ENCODE measurements at regions not wholly inside any gene's neighbourhood (a gene's known extent, or its start where the extent isn't known, plus 50 kb on each side); places are given as distances from the start of the nearest gene placed in this dataset.

DNA sequence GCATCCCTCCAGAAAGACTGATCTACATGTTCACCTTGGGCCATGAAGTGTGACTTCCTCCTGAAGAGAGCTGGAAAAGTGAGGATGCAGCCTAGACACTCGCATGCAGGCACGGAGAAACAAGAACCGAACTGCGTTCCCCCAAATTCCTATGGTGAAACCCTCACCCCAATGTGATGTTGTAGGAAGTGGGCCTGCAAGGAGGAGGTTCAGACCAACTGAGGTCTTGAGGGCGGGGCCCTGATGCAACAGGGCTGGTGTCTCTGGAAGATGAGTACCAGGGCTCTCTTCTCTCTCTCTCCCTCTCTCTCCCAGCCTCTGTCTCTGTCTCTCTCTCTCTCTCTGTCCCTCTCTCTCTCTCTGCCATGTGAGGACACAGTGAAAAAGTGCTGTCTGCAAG is 501.1 kb downstream of the BRD1 start:
- no peaks in the 10 kb centered on the region for H3K4me1 Mint-ChIP-seq
- H3K27ac Mint-ChIP-seq (ENCODE audit: unreplicated experiment): no peak overlapping the region
- H3K9me3 Mint-ChIP-seq: peaks cover 2% of the 10 kb centered on the region
- no peak overlapping the region for H3K4me3 Mint-ChIP-seq
- TF ChIP-seq, protein P1, sequence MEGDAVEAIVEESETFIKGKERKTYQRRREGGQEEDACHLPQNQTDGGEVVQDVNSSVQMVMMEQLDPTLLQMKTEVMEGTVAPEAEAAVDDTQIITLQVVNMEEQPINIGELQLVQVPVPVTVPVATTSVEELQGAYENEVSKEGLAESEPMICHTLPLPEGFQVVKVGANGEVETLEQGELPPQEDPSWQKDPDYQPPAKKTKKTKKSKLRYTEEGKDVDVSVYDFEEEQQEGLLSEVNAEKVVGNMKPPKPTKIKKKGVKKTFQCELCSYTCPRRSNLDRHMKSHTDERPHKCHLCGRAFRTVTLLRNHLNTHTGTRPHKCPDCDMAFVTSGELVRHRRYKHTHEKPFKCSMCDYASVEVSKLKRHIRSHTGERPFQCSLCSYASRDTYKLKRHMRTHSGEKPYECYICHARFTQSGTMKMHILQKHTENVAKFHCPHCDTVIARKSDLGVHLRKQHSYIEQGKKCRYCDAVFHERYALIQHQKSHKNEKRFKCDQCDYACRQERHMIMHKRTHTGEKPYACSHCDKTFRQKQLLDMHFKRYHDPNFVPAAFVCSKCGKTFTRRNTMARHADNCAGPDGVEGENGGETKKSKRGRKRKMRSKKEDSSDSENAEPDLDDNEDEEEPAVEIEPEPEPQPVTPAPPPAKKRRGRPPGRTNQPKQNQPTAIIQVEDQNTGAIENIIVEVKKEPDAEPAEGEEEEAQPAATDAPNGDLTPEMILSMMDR (conservative IDR thresholded peaks at IDR 0.05): no peak
- H3K36me3 Mint-ChIP-seq (ENCODE audit: low read depth): no peaks in the 10 kb centered on the region
- no peak for DNase-seq (ENCODE audit: low read depth, low spot score)
- H3K27me3 Mint-ChIP-seq (ENCODE audit: low read depth): peaks cover 4% of the 10 kb centered on the region

DNA sequence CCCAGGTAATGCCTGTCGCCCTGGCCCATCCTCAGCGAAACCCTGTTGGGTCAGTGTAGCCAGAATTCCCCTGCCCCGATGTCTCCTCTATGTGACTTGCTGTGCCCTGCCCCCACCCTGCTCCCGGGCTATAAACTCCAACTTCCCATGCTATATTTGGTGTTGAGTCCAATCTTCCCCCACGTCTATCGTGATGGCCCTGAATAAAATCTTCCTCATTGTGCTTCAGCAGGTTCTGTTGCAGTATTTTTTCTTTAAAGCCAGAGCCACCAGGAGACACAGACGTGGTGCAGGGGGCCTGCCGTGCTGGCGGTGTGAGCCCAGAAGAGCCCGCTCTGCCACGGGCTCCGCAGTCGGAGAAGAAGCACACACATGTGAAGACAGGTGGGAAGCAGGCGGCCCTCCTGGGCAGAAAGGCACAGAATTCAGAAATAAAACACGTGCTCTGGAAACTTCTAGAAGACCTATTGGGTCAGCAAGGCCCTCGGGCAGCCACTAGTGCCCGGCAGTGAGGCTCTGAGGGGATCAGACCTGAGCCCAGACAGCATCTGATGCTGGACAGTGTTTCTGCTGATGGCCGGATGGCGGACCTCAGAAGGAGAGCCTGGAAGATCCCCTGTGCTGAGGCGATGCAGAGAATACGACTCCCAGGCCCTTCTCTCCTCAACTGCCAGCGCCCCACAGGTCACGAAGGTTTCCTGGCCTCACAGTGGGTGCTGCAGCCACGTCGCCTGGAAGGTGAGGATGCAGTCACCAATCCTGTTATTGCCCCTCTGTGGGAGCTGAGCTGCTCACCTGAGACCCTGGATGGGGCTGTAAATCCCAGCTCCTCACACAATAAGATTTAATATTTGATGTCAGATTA is 501.9 kb downstream of the BRD1 start:
- TF ChIP-seq, protein P1 (conservative IDR thresholded peaks at IDR 0.05): no peak
- Mint-ChIP-seq H3K4me1 (no peaks in the 10 kb centered on the region), H3K27me3 (ENCODE audit: low read depth) (peaks cover 4% of the 10 kb centered on the region), H3K27ac (ENCODE audit: unreplicated experiment) (no peak overlapping the region), H3K9me3 (peaks cover 2% of the 10 kb centered on the region), H3K36me3 (ENCODE audit: low read depth) (no peaks in the 10 kb centered on the region), H3K4me3 (no peak overlapping the region)
- no peak for DNase-seq (ENCODE audit: low read depth, low spot score)

DNA sequence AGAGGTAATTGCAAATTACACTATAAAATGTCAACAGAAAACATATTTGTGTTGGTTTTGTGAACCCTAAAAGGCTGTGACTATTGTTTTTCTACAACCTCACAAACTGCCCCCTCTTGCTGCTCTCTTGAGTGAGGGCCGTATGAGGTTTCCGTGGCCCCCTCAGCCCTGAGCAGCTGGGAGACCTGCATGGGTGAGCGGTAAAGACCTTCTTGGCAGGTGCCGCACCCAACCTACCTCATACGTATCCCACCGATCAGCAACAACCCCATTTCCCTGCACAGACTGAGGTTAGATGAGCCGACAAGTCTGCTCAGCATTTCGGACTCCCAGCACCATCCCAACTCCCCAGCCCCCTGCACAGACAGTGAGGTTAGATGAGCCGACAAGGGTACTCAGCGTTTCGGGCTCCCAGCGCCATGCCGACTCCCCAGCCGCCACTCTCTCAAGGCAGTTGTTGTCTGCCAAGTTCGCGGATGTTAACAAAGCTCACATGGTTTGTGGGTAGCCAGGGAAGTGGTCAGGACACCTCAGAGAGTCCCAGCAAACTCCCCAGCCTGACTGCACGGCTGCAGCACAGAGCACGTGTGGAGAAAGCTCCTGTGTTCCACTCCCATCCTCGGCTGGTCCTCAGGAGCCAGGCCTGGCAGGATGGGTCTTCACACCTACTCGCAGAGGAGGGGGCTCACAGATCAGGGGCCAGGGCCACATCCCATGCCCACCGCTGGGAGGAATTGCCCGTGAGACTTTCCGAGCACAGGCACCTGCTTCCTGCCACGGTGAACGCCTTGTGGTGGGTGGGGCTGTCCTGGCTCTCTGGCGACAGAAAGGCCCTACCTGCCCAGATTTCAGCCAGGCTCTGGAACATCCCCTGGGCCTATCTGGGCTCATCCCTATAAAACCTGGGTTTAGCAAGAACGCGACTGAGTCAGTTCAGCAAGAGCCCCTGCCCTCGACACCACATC is 502.9 kb downstream of the BRD1 start:
- TF ChIP-seq, protein P1 (conservative IDR thresholded peaks at IDR 0.05): no peak
- no peak for DNase-seq (ENCODE audit: low read depth, low spot score)

DNA sequence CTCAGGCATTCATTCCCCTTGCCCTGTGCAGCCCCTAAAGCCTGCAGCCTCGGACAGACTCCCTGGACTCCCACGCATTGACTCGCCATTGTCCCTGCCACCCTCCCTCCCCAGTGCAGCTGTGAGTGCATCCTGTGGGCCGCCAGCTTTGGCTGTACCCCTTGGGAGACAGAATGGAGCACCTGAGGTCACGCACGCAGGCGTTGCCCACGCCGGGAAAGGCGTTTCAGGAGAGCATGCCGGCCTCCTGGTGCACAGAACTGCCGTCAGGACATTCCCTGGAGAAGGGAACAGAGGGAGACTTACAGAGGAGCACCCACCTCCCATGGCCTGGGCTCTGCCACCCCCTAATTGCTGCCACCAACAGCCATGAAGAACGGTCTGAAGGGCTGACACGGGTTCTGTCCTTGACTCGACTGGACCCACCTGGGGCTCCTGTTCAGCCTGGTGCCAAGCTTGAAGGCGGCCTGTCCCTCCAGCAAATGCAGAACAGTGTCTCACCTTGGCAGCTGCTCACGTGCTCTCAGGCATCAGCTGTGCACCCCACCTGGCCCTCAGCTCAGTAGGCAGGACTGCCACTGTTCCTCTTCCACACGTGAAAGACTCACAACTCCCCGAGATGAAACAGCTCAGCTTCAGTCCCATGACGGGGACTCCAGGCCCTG is 503.8 kb downstream of the BRD1 start:
- peaks cover 2% of the 10 kb centered on the region for H3K9me3 Mint-ChIP-seq
- DNase-seq (ENCODE audit: low read depth, low spot score): no peak
- no peak overlapping the region for H3K27ac Mint-ChIP-seq (ENCODE audit: unreplicated experiment)
- no peak overlapping the region for H3K4me3 Mint-ChIP-seq
- peaks cover 16% of the 10 kb centered on the region for H3K27me3 Mint-ChIP-seq (ENCODE audit: low read depth)
- H3K36me3 Mint-ChIP-seq (ENCODE audit: low read depth): no peaks in the 10 kb centered on the region
- TF ChIP-seq, protein P1 (conservative IDR thresholded peaks at IDR 0.05): no peak
- no peaks in the 10 kb centered on the region for H3K4me1 Mint-ChIP-seq

More for the DNA sequence above, 502.9 kb downstream of the BRD1 start:
- Mint-ChIP-seq H3K4me3 (no peak overlapping the region), H3K36me3 (ENCODE audit: low read depth) (no peaks in the 10 kb centered on the region), H3K9me3 (peaks cover 2% of the 10 kb centered on the region), H3K27ac (ENCODE audit: unreplicated experiment) (no peak overlapping the region), H3K27me3 (ENCODE audit: low read depth) (peaks cover 8% of the 10 kb centered on the region), H3K4me1 (no peaks in the 10 kb centered on the region)

Measured in neural crest cell (in vitro differentiated cells).